GM12875 (cell line): ENCODE measurements at regions not wholly inside any gene's neighbourhood (a gene's known extent, or its start where the extent isn't known, plus 50 kb on each side); places are given as distances from the start of the nearest gene placed in this dataset.

ENCODE experiments used
- H3K4me3 ChIP-seq: one replicate; pipeline ENCODE4 v1.5.1; 2011; ENCODE audit warnings: low read depth, low read length, control low read depth
- CTCF ChIP-seq: IDR thresholded peaks from 2 replicates; pipeline ENCODE4 v1.5.1; 2011; ENCODE audit warnings: low read depth, mild to moderate bottlenecking, control low read depth, inconsistent platforms, low read length, moderate library complexity, borderline replicate concordance; ENCODE audit not compliant: insufficient read depth

GRCh38 chr6:14766391-14766994 lies 479.4 kb upstream of the JARID2 start:
- no peak overlapping the region for H3K4me3 ChIP-seq
- no peak for TF ChIP-seq CTCF

DNA sequence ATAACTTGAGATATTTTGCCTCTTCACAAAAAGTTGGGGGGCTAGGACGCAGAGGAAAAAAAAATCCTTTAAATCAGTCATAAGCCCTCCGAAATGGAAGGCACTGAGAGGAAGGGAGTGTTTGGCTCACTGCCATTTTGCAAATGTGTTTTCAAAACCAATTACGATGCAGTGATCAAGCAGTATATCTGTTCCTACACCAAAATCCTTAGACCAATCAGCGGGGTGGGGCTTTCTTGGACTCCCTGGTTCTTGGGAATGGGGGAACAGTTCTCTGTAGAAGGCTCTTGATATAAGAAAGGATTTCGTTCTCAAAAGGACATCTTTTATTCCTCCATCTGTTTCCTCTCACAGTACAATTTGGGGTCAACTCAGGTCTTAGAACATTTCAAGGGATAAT lies 478.6 kb upstream of the JARID2 start:
- H3K4me3 ChIP-seq = no peak overlapping the region
- TF ChIP-seq CTCF = no peak

GRCh38 chr6:14770040-14770439 lies 475.8 kb upstream of the JARID2 start:
- TF ChIP-seq CTCF = no peak

GRCh38 chr6:14770572-14770971 lies 475.3 kb upstream of the JARID2 start:
- TF ChIP-seq CTCF = no peak
- no peak overlapping the region for H3K4me3 ChIP-seq

More at GRCh38 chr6:14770040-14770439, 475.8 kb upstream of the JARID2 start:
- H3K4me3 ChIP-seq = no peak overlapping the region

DNA sequence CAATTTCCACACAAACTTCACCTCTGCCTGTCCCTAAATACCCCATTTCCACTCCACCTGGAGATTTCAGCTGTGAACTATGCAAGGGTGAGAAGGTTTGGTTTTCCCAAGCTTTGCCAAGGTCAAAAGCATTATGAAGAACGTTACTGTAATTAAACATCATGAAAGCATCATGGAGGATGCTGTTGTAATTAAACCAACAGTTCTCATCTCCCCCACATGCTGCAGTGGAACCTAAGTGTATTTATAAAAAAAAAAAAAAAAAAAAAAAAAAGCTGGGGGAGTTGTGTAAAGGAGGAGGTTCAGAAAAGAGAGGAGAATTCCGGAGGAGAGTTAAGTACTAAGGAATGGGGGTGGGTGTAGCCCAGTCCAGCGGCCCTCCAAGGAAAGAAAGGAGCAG lies 474.9 kb upstream of the JARID2 start:
- no peak overlapping the region for H3K4me3 ChIP-seq
- no peak for TF ChIP-seq CTCF

GRCh38 chr6:14772188-14772587 lies 473.7 kb upstream of the JARID2 start:
- TF ChIP-seq CTCF = no peak
- H3K4me3 ChIP-seq = no peak overlapping the region

DNA sequence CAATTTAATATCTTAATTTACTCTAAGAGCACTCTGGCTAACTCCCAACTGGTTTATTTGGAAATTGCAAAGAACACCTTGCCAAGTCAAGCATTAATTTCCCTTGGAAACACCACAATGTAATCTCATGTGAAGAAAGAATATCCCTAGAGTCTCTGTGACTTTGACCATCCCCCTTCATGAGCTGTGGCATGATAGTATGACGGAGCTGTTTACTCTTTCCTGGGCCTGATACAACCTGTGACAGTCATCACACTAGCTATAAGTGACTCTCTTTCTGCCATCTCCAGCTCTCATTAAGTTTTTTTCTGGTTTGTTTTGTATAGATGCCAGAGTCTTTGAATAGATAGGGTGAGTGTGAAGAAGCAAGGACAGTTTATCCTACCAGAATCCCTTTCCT lies 470.3 kb upstream of the JARID2 start:
- no peak for TF ChIP-seq CTCF
- no peak overlapping the region for H3K4me3 ChIP-seq
